ENCODE measurements at regions not wholly inside any gene's neighbourhood (a gene's known extent, or its start where the extent isn't known, plus 50 kb on each side); places are given as distances from the start of the nearest gene placed in this dataset.

DNA sequence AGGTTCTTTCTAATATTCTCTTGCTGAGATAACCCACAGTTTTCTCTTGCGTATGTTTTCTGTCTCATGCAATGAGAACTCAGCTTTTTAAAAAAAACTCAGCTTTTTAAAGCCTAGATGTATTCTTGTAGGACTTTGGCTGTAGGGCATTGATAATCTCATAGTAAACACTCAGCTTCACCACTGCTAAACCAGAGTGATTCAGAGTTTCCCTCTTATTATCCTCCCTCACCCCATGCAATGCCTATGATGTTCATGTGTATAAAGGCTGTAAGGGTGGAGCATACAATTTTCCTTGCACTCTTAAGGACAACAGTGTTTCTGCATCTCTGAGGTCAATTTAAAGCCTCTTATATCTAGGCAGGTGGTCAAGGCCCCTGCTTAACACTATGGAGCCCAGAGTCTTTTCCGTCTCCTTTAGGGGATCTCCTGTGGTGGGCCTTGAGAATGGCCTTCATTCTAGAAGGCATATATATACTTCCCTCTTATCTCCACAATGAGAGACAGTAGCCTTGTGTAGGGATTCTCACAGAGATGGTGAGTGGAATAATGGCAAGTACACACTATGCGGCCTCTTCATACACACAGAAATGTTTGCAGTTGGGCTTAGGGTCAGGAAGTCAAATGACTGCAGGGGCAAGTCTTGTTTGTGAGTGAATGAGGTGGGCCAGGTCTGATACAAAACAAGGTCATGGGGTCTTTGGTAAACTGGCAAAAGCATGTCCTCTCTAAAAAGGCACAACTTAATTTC lies 279.6 kb downstream of the HS3ST3A1 start:
- DNase-seq = no peak
- Mint-ChIP-seq H3K4me3 (no peak overlapping the region), H3K9me3 (peaks cover 0 to 8% (median 0%) of the 10 kb centered on the region in 7 donors), H3K27me3 (ENCODE audit: low read depth in 3 of 3) (peaks cover 0 to 6% (median 2%) of the 10 kb centered on the region in 3 donors), H3K27ac (no peak overlapping the region), H3K36me3 (no peaks in the 10 kb centered on the region), H3K4me1 (no peaks in the 10 kb centered on the region)
- H3K9ac ChIP-seq (ENCODE audit: insufficient read depth, low read length, poor library complexity, severe bottlenecking) = no peak overlapping the region
- no CpG with 5 or more reads among the region's 3 CpGs for WGBS (ENCODE audit: insufficient coverage)
- TF ChIP-seq, protein P1, sequence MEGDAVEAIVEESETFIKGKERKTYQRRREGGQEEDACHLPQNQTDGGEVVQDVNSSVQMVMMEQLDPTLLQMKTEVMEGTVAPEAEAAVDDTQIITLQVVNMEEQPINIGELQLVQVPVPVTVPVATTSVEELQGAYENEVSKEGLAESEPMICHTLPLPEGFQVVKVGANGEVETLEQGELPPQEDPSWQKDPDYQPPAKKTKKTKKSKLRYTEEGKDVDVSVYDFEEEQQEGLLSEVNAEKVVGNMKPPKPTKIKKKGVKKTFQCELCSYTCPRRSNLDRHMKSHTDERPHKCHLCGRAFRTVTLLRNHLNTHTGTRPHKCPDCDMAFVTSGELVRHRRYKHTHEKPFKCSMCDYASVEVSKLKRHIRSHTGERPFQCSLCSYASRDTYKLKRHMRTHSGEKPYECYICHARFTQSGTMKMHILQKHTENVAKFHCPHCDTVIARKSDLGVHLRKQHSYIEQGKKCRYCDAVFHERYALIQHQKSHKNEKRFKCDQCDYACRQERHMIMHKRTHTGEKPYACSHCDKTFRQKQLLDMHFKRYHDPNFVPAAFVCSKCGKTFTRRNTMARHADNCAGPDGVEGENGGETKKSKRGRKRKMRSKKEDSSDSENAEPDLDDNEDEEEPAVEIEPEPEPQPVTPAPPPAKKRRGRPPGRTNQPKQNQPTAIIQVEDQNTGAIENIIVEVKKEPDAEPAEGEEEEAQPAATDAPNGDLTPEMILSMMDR (IDR thresholded peaks at IDR 0.05) = no peak
- no peak overlapping the region for H3K4me3 ChIP-seq (replicated peaks in 1 of 3; ENCODE audit: low read depth in 2 of 3, low read length in 3 of 3)
- H3K27me3 ChIP-seq (ENCODE audit: control insufficient read depth in 2 of 2, insufficient read depth in 2 of 2, low read length in 2 of 2) = no peaks in the 10 kb centered on the region
- H3K79me2 ChIP-seq (ENCODE audit: insufficient read depth, low read length) = no peaks in the 10 kb centered on the region
- H3K9me3 ChIP-seq (replicated peaks in 1 of 2; ENCODE audit: control insufficient read depth in 1 of 2, insufficient read depth in 1 of 2, low read length in 2 of 2) = no peaks in the 10 kb centered on the region
- intact Hi-C loops (cut with micrococcal nuclease) = no loop called here
- H3K36me3 ChIP-seq (replicated peaks in 1 of 2; ENCODE audit: control insufficient read depth in 1 of 2, insufficient read depth in 2 of 2, low read length in 2 of 2) = no peaks in the 10 kb centered on the region
- no peaks in the 10 kb centered on the region for H4K20me1 ChIP-seq (ENCODE audit: insufficient read depth, low read length)
- no peaks in the 10 kb centered on the region for H3K4me1 ChIP-seq (ENCODE audit: control insufficient read depth in 1 of 2, insufficient read depth in 2 of 2, low read length in 2 of 2)
- no peak overlapping the region for H3K27ac ChIP-seq (ENCODE audit: low read depth in 1 of 2, low read length in 2 of 2)
- H2AFZ ChIP-seq (ENCODE audit: insufficient read depth, low read depth, low read length, poor library complexity, severe bottlenecking) = no peak overlapping the region
- H3K4me2 ChIP-seq (replicated peaks; ENCODE audit: extremely low read depth, low read length, poor library complexity, severe bottlenecking) = no peak overlapping the region

DNA sequence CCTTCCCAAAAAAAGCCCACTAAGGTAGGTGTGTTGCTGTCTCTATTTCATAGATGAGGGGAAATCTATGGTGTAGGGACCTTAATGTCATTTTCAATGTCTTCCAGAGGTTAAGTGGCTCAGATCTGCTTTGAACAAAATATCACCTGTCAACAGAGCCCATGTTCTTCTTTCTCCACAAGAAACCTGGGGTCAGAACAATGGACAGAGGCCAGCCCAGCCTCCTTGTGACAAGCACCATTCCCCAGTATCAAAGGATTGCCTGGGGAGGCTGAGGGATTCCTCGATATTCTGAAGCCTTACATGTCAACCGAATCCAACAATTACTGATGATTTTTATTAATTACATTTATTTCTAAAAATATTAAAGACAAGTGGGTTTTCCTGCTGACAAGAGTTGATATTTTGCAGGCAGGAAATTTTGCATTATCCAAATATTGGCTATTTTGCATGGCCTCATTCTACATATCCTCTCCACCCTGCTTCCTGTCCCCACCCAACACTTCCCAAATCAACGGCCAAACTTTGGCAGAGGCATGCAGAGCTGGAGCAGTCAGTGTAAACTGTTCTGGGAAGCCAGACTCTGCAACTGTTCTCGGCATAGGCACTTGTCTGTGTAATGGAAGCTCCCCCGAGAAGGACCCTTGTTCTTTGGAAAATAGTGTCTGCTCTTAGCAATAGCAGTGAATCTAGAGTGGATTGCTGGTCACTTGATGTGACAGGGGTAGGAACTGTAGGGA lies 281.5 kb downstream of the HS3ST3A1 start:
- Histone ChIP-seq H3K79me2 (ENCODE audit: insufficient read depth, low read length) (no peaks in the 10 kb centered on the region), H3K9ac (ENCODE audit: insufficient read depth, low read length, poor library complexity, severe bottlenecking) (no peak overlapping the region), H3K27ac (ENCODE audit: low read depth in 1 of 2, low read length in 2 of 2) (no peak overlapping the region), H3K36me3 (replicated peaks in 1 of 2; ENCODE audit: control insufficient read depth in 1 of 2, insufficient read depth in 2 of 2, low read length in 2 of 2) (no peaks in the 10 kb centered on the region), H2AFZ (ENCODE audit: insufficient read depth, low read depth, low read length, poor library complexity, severe bottlenecking) (no peak overlapping the region), H3K27me3 (ENCODE audit: control insufficient read depth in 2 of 2, insufficient read depth in 2 of 2, low read length in 2 of 2) (no peaks in the 10 kb centered on the region), H3K9me3 (replicated peaks in 1 of 2; ENCODE audit: control insufficient read depth in 1 of 2, insufficient read depth in 1 of 2, low read length in 2 of 2) (no peaks in the 10 kb centered on the region), H3K4me3 (replicated peaks in 1 of 3; ENCODE audit: low read depth in 2 of 3, low read length in 3 of 3) (no peak overlapping the region), H3K4me1 (ENCODE audit: control insufficient read depth in 1 of 2, insufficient read depth in 2 of 2, low read length in 2 of 2) (no peaks in the 10 kb centered on the region), H3K4me2 (replicated peaks; ENCODE audit: extremely low read depth, low read length, poor library complexity, severe bottlenecking) (no peak overlapping the region), H4K20me1 (ENCODE audit: insufficient read depth, low read length) (no peaks in the 10 kb centered on the region)
- TF ChIP-seq, protein P1 (IDR thresholded peaks at IDR 0.05) = no peak
- Mint-ChIP-seq H3K4me1 (no peaks in the 10 kb centered on the region), H3K27me3 (ENCODE audit: low read depth in 3 of 3) (peaks cover 0 to 6% (median 0%) of the 10 kb centered on the region in 3 donors), H3K9me3 (peaks cover 0 to 8% (median 0%) of the 10 kb centered on the region in 7 donors), H3K4me3 (no peak overlapping the region), H3K27ac (no peak overlapping the region), H3K36me3 (no peaks in the 10 kb centered on the region)
- 100% methylated on average over 1 of the region's 5 CpGs for WGBS (ENCODE audit: insufficient coverage)
- no peak for DNase-seq
- intact Hi-C loops (cut with micrococcal nuclease) = no loop called here

Data from CD14-positive monocyte (primary cell).